ENCODE measurements at regions not wholly inside any gene's neighbourhood (a gene's known extent, or its start where the extent isn't known, plus 50 kb on each side); places are given as distances from the start of the nearest gene placed in this dataset.

- DNase-seq (ENCODE audit: low spot score in 2 of 2), result no peak
- ATAC-seq, result no peak
- no peak overlapping the region for H3K4me3 Mint-ChIP-seq
- no peaks in the 10 kb centered on the region for H3K36me3 Mint-ChIP-seq
- H3K9me3 Mint-ChIP-seq, result peaks cover 6% of the 10 kb centered on the region
- no peaks in the 10 kb centered on the region for H3K4me1 Mint-ChIP-seq
- no peak overlapping the region for H3K27ac Mint-ChIP-seq
Measured at GRCh38 chr14:42001431-42001830, 394.8 kb downstream of the LRFN5 start.

GRCh38 chr14:42000450-42000849 lies 393.8 kb downstream of the LRFN5 start:
- ATAC-seq (no peak), DNase-seq (ENCODE audit: low spot score in 2 of 2) (no peak)
- H3K4me1 Mint-ChIP-seq, result no peaks in the 10 kb centered on the region
- H3K36me3 Mint-ChIP-seq, result no peaks in the 10 kb centered on the region
- no peak overlapping the region for H3K27ac Mint-ChIP-seq
- no peak overlapping the region for H3K4me3 Mint-ChIP-seq
- peaks cover 6% of the 10 kb centered on the region for H3K9me3 Mint-ChIP-seq

- Mint-ChIP-seq H3K36me3 (no peaks in the 10 kb centered on the region), H3K27ac (no peak overlapping the region), H3K4me3 (no peak overlapping the region), H3K9me3 (peaks cover 7% of the 10 kb centered on the region), H3K4me1 (no peaks in the 10 kb centered on the region)
- DNase-seq (ENCODE audit: low spot score in 2 of 2), result no peak
- ATAC-seq, result no peak
Measured at GRCh38 chr14:41993687-41994086, 387.0 kb downstream of the LRFN5 start.

GRCh38 chr14:41986700-41987099 lies 380.0 kb downstream of the LRFN5 start:
- DNase-seq (ENCODE audit: low spot score in 2 of 2) (no peak), ATAC-seq (peak; percentile 43)
- Mint-ChIP-seq H3K27ac (no peak overlapping the region), H3K4me3 (no peak overlapping the region), H3K36me3 (no peaks in the 10 kb centered on the region), H3K4me1 (no peaks in the 10 kb centered on the region), H3K9me3 (peaks cover 8% of the 10 kb centered on the region)

GRCh38 chr14:41986083-41986645 lies 379.5 kb downstream of the LRFN5 start:
- Mint-ChIP-seq H3K4me3 (no peak overlapping the region), H3K9me3 (peaks cover 11% of the 10 kb centered on the region), H3K4me1 (no peaks in the 10 kb centered on the region), H3K27ac (no peak overlapping the region), H3K36me3 (no peaks in the 10 kb centered on the region)
- ATAC-seq (no peak), DNase-seq (ENCODE audit: low spot score in 2 of 2) (no peak)

- no peaks in the 10 kb centered on the region for H3K4me1 Mint-ChIP-seq
- ATAC-seq (no peak), DNase-seq (ENCODE audit: low spot score in 2 of 2) (no peak)
- peaks cover 16% of the 10 kb centered on the region for H3K9me3 Mint-ChIP-seq
- no peaks in the 10 kb centered on the region for H3K36me3 Mint-ChIP-seq
- H3K4me3 Mint-ChIP-seq, result no peak overlapping the region
- H3K27ac Mint-ChIP-seq, result no peak overlapping the region
Measured at GRCh38 chr14:41973178-41973577, 366.5 kb downstream of the LRFN5 start.

- ATAC-seq (no peak), DNase-seq (ENCODE audit: low spot score in 2 of 2) (no peak)
- Mint-ChIP-seq H3K27ac (no peak overlapping the region), H3K36me3 (no peaks in the 10 kb centered on the region), H3K4me3 (no peak overlapping the region), H3K9me3 (peaks cover 18% of the 10 kb centered on the region), H3K4me1 (no peaks in the 10 kb centered on the region)
Measured at GRCh38 chr14:41972531-41972930, 365.9 kb downstream of the LRFN5 start.

GRCh38 chr14:41960281-41960680 lies 353.6 kb downstream of the LRFN5 start:
- H3K4me1 Mint-ChIP-seq, result no peaks in the 10 kb centered on the region
- H3K27ac Mint-ChIP-seq, result no peak overlapping the region
- DNase-seq (ENCODE audit: low spot score in 2 of 2) (no peak), ATAC-seq (no peak)
- H3K36me3 Mint-ChIP-seq, result no peaks in the 10 kb centered on the region
- H3K4me3 Mint-ChIP-seq, result no peak overlapping the region
- peaks cover 3% of the 10 kb centered on the region for H3K9me3 Mint-ChIP-seq

- peaks cover 9% of the 10 kb centered on the region for H3K9me3 Mint-ChIP-seq
- no peaks in the 10 kb centered on the region for H3K4me1 Mint-ChIP-seq
- H3K27ac Mint-ChIP-seq, result no peak overlapping the region
- H3K36me3 Mint-ChIP-seq, result no peaks in the 10 kb centered on the region
- DNase-seq (ENCODE audit: low spot score in 2 of 2) (no peak), ATAC-seq (no peak)
- H3K4me3 Mint-ChIP-seq, result no peak overlapping the region
Measured at GRCh38 chr14:41957459-41957858, 350.8 kb downstream of the LRFN5 start.

All from stimulated activated effector memory CD8-positive, alpha-beta T cell treated with anti-CD3 and anti-CD28 coated beads, Interleukin-12 subunit alpha, Interleukin-12 subunit beta, amount 100 ng/mL, for 72 hours (primary cell).